ENCODE measurements at regions not wholly inside any gene's neighbourhood (a gene's known extent, or its start where the extent isn't known, plus 50 kb on each side); places are given as distances from the start of the nearest gene placed in this dataset.

- intact Hi-C loops (cut with micrococcal nuclease; ENCODE audit: unreplicated experiment), result no loop called here
- Histone ChIP-seq H3K79me2 (ENCODE audit: insufficient read depth, low read length) (no peaks in the 10 kb centered on the region), H3K4me1 (ENCODE audit: insufficient read depth, low read length) (no peaks in the 10 kb centered on the region), H4K20me1 (ENCODE audit: insufficient read depth, low read length) (no peaks in the 10 kb centered on the region), H3K27ac (ENCODE audit: extremely low read length, insufficient read depth, low read length) (no peak overlapping the region), H3K36me3 (replicated peaks in 1 of 2; ENCODE audit: control insufficient read depth in 1 of 2, insufficient read depth in 2 of 2, low read length in 2 of 2) (no peaks in the 10 kb centered on the region), H3K9me3 (ENCODE audit: low read length) (peaks cover 92% of the 10 kb centered on the region), H3K27me3 (ENCODE audit: control insufficient read depth in 1 of 2, insufficient read depth in 2 of 2, low read length in 2 of 2) (no peaks in the 10 kb centered on the region), H3K9ac (ENCODE audit: insufficient read depth, low read depth, low read length) (no peak overlapping the region), H3K4me2 (ENCODE audit: low read depth, low read length) (no peak overlapping the region), H3K4me3 (replicated peaks in 1 of 3; ENCODE audit: insufficient read depth in 1 of 3, low read depth in 2 of 3, low read length in 3 of 3) (no peak overlapping the region), H2AFZ (ENCODE audit: low read length) (no peak overlapping the region)
- POLR2A ChIA-PET, result no interaction called here
- FAIRE-seq, result no peak
- TF ChIP-seq ZNF30 (CRISPR knock-in tag; IDR thresholded peaks at IDR 0.05) (no peak), ZXDC (CRISPR knock-in tag; IDR thresholded peaks at IDR 0.05) (no peak), AHR (CRISPR knock-in tag; IDR thresholded peaks at IDR 0.05) (no peak), ZNF484 (CRISPR knock-in tag; IDR thresholded peaks at IDR 0.05; ENCODE audit: borderline replicate concordance, low read depth) (no peak), RBM39 (IDR thresholded peaks at IDR 0.05; ENCODE audit: low read depth, low read length, poor library complexity, severe bottlenecking) (no peak), ZNF543 (CRISPR knock-in tag; IDR thresholded peaks at IDR 0.05) (no peak), ZNF17 (CRISPR knock-in tag; IDR thresholded peaks at IDR 0.05) (no peak), FOXO4 (CRISPR knock-in tag; conservative IDR thresholded peaks at IDR 0.05) (no peak), CEBPZ (IDR thresholded peaks at IDR 0.05; ENCODE audit: low read length) (no peak)
- ATAC-seq, result no peak
- in situ Hi-C loops (cut with HindIII; ENCODE audit: extremely low pct_ligation_motif_present, low pct_unique_long_range_greater_than_20kb), result no loop called here
- CTCF ChIA-PET (ENCODE audit: low intra/inter-chr PET ratio, low total read pairs), result no interaction called here
- no peak for DNase-seq (ENCODE audit: low spot score)
- WGBS (ENCODE audit: low lambda C conversion rate), result 59% methylated on average over 5 of the region's 5 CpGs
- no TSS peak for BruUV-seq (replicated peaks)
Observed at GRCh38 chr5:166293892-166294291, 1997.6 kb upstream of the WWC1 start.
